HG03469 (cell line): ENCODE measurements at regions not wholly inside any gene's neighbourhood (a gene's known extent, or its start where the extent isn't known, plus 50 kb on each side); places are given as distances from the start of the nearest gene placed in this dataset.
"Not testable (repeated sequence)": the region's sequence is repeated elsewhere in the genome, so short reads cannot be mapped to it uniquely, and the experiment has no call there.

Source experiments
- ATAC-seq: cut with Tn5 transposase; IDR thresholded peaks from one replicate; pipeline ENCODE4 v1.9.1; 2021; ENCODE audit warnings: mild to moderate bottlenecking, moderate library complexity, moderate number of reproducible peaks; ENCODE audit not compliant: unreplicated experiment

DNA sequence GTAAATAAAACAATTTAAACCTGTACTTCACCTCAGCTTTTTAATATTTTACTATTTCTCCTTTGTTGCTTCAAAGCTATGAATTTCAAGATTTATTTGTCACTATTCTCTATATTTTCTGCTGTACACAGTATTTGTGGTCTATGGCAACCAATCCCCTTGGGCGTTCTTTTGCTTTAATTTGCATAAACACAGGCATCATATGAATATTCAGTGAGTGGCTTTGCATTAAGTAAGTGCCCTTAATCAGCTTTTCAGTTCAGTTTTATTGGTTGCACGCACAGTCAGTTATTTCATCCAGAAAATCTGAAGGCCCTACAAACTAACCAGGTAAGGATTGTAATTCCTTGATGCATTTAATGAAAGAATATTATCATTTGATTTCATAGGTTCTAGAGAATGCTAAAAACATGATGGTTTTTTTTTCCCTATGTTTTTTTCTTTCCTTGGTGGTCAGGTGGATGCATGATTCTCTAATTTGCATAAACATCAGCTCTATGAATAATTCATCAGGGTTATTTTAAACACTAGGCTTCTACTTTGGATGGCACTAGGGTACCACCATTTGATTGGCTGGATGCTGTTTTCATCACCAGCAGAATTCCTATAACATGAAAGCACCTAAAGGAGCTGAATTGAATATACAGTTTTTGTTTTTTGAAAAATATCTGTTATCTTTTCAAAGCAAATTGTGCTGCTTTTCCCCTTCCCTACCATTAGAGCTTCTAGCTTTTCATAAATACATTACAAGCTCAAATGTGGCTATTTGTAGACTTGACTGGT lies 249.2 kb upstream of the CCNH start:
- ATAC-seq = no peak

DNA sequence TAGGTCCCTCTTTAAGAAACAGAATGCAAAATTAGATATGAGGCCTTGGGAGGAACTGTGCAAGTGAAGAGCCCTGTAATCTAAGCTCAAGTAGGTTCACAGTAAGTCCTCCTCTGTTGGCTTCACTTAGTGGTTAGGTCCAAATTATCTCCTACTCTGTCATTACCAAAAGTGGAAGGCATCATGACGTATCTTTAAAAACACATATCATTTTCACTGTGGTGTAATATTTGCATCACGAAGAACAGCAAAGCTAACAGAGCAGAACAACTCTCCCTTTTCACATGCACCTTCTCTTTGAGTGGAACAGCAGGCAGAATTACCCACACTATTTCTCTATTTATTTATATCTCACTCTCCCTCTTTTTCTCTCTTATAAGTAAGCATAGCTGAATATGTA lies 240.5 kb upstream of the CCNH start:
- no peak for ATAC-seq

DNA sequence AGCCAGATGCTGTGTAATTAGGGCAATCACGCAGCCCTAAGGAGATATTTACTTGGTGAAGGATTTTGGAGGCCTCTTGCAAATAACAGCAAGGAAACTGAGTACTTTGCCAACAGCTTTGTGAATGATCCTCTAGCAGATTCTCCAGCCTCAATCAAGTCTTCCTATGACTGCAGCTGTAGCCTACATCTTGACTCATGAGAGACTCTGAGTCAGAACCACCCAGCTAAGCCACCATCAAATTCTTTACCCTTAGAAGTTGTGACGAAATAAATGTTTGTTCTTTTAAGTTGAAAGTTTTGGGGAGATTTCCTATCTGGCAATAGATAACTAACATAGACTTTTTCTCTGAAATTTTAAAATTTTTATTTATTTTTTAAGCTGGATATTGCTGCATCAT lies 237.6 kb upstream of the CCNH start:
- no peak for ATAC-seq

DNA sequence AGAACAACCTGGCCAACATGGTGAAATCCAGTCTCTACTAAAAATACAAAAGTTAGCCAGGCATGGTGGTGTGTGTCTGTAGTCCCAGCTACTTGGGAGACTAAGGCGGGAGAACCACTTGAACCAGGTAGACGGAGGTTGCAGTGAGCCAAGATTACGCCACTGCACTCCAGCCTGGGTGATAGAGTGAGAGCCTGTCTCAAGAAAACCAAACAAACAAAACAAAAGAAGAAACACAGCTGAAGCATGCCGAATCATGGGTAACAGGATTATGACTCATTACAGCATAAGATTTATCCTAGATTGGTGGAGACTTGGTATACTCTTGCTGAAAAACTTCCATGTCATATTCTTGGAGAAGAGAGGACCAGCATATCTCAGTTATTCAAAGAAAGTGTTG lies 236.7 kb upstream of the CCNH start:
- no peak for ATAC-seq

DNA sequence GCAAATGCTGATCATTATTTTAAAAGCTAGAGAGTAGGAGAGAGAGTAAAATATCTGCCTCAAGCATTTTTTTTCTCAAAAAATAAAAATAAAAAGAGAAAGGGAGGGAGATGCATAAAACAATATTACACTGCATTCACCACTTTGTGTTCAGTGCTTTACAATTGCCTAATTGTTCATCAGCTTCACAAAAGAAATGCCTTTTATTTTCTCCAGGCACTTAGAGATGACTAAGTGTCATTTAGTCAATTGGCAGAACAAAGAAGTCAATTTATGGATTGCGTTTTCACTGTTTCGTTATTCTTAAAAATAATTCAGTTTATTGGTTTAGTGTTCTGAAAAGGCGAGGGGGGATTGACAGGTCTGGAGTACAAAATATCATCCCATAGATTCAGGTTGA lies 232.5 kb upstream of the CCNH start:
- no peak for ATAC-seq

DNA sequence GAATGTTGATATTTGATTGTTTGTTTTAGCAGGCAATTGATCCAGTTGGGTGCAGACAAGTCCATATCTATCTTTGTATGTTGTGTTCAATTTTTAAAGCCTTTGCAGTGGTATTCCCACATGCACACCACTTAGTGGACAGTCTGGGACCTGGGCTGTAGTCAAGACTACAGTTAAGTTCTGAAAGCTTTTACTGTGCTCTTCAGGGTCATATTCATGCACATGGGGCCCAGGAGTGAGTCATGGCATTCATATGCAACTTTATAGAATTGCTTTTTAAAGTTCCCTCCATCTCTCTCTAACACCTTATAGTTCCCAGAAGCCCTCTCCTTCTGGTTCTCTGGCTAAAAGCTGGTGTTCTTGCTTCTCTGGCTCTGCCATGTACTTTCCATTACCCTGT lies 228.2 kb upstream of the CCNH start:
- no peak for ATAC-seq

DNA sequence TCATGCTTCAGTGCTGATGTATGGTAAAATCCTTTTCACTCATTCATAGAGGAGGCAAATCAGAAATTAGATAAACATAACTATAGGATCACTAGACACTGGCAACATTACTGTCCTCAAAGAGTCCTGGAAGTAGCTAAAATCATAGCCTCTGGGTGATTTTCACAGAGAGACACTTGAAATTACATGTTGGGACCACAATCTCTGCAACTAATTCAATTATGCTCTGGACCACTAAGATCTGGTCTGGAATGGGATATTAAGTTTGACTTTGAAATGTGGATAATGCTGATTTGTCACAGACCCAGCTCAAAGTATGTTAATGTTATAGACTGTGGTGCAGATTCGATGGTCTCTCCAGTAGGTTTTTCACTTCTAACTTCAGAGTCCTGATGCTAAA lies 214.6 kb upstream of the CCNH start:
- ATAC-seq = no peak

DNA sequence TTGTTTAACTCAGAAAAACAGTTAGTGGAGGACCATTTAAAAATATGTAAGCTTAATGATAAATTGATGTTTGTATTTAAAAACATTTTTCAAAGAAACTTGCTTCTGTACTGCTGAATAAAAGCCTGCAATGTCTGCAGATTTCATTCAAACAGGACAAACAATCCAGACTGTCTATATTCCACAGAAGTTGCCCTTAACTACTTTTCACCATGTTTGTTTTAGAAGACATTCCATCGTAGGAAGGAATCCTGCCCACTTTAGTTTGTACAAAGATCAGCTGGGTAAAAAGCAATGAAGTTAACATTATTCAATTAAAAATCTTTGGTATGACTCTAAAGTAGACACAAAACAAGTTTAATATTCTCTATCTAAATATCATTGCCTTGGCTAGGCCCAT lies 195.7 kb upstream of the CCNH start:
- no peak for ATAC-seq

DNA sequence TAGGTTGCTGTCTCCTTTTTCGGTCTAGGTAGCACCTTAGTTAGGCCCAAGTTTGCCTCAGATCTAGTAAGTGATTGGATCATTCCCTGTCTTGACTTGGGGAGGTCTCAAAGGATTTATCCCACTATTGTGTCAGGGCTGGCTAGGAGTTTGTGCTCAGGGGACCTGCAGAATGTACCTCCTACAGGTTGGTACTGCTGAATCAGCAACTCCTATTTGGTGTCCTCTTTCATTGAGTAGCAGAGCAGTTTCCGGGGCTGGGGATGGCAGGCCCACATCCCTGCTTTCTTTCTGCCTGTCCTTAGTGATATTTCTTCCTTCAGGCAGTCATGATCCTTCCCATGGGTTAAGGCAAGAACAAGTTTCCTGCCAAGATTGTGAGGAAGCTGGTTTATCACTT lies 192.9 kb upstream of the CCNH start:
- no peak for ATAC-seq

DNA sequence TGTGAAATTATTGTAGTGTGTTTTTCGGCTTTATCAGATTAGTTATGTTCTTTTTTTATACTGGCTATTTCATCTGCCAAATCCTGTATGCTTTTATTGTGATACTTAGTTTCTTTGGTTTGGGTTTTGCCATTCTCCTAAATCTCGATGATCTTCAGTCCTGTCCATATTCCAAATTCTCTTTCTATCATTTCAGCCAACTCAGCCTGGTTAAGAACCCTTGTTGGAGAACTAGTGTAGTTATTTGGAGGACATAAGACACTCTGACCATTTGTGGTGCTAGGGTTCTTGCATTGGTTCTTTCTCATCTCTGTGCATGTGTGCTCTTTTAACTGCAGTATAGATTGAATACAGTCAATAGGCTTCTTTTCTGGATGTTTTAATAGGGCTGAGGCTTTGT lies 187.0 kb upstream of the CCNH start:
- ATAC-seq = no peak

DNA sequence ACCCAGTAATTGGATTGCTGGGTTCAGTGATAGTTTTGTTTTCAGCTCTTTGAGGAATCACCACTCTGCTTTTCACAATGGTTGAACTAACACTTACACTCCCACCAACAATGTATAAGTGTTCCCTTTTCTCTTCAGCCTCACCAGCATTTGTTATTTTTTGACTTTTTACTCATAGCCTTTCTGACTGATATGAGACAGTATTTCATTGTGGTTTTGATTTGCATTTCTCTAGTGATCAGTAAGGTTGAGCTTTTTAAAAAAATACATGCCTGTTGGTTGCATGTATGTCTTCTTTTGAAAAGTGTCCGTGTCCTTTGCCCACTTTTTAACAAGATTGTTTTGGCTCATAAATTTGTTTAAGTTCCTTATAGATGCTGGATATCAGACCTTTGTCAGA lies 185.7 kb upstream of the CCNH start:
- ATAC-seq = no peak

DNA sequence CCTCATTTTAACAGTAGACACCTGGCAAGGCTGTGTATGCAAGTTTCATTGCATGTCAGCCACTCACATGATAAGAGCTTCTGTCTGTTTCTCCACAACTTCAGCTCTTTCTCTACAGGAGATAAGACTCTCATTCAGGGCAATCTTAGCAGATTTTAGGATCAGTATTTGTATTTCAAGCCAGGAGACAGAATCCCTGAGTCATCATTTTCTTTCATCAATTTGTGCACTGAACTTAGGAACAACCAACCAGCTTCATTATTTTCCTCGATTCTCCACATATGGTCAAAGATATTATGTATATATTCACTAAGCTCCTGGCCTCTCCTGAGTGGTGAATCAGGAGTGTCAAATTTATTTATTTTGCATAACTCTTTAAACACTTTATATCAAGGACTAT lies 181.8 kb upstream of the CCNH start:
- ATAC-seq = no peak

DNA sequence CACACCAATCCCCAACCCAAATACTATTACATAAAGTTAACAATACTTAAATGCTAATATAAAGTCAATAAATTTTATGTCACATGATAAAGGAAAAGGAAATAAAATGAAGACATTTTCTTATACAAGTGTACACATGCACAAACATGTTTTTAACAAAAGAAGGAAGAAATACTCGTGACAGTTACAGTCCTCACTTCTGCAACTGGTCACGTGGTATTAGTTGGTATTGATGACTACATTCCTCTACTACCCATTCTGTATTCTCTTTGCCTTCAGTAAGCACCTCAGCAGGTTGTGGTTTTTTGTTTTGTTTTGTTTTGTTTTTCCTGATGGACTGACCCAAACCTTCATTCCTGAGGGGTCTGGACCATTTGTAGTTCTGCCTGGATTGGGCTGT lies 176.9 kb upstream of the CCNH start:
- no peak for ATAC-seq

DNA sequence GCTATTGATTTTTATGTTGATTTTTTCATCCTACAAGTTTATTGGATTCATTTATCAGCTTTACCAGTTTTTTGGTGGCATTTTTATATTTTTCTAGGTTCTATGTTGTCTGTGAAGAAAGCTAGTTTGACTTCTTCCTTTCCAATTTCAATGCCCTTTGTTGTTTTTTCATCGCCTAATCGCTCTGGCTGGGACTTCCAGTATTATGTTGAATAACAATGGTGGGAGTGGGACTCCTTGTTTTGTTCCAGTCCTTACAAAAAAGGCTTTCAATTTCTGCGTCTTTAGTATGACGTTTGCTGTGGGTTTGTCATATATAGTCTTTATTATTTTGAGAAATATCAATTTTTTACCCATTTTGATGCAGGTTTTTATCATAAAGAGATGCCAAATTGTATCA lies 175.6 kb upstream of the CCNH start:
- ATAC-seq = no peak

DNA sequence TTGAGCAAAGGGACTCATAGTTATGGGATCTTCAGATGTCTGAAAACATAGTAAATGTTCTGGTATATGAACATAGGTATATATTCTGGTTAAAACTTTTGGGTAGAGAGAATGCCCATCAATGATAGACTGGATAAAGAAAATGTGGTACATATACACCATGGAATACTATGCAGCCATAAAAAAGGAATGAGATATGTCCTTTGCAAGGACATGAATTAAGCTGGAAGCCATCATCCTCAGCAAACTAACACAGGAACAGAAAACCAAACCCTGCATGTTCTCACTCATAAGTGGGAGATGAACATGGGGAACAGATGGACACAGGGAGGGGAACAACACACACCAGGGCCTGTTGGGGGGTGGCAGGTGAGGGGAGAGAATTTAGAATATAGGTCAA lies 171.0 kb upstream of the CCNH start:
- ATAC-seq = not testable (repeated sequence)

DNA sequence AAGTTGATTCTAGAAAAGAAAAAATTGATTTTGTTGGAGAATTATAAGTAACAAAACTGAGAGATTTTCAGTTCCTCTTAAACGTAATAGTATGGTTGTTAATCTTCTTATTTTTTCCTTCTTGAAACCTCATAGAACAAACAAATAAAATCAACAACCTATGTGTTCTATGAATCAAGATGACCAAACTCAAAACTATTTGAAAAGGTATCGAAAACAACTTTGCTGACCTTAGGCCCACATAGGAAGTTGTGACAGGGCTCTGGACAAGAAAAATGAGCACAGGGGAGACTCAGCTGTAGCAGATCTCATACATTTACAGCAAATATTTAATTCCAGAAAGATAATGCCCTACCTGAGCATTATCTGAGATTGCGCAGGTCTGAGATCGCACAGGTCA lies 169.4 kb upstream of the CCNH start:
- no peak for ATAC-seq

DNA sequence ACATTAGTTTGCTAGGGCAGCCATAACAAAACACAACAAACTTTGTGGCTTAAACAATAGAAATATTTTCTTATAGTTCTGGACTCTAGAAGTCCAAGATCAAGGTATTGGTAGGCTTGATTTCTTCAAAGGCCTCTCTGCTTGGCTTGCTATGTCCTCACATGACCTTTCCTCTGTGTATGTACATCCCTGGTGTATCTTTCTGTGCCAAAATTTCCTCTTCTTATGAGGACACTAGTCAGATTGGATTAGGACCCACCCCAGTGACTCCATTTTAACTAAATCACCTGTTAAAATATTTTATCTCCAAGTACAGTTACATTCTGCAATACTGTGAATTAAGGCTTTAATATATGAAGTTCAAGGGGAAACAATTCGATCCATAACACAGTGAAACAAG lies 168.9 kb upstream of the CCNH start:
- no peak for ATAC-seq

DNA sequence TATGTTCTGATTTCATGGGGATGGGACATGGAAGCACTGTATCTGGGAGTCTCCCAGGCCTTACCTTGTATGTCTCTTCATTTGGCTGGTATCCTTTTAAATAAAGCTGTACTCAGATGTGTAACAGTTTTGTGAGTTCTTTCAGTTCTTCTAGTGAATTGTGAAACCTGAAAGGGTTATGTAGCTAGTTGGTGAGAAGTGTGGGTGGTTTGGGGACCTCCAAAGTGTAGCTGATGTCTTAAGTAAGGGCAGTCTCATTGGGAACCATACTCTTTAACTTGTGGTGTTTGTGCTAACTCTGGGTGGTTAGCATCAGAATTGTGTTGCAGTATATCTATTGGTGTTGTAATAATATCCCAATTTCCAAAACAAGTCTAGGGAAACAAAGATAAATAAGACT lies 166.9 kb upstream of the CCNH start:
- no peak for ATAC-seq

DNA sequence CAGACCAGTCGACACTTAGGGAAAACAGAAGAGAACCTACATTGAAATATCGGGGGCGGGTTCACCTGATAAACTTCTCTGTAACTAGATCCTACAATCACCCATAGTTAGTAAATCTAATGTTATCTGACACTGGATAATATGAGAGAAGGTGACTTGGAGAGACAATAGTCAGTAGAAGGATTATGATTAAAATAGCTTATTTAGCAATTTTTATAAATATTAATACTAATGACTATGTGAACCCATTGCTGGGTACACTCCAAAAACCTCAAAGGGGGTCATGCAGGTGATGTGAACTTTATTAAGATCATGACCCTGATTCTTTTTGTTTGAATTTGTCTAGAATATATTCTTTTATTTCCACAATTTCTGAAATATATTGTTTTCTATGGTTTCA lies 164.1 kb upstream of the CCNH start:
- no peak for ATAC-seq

DNA sequence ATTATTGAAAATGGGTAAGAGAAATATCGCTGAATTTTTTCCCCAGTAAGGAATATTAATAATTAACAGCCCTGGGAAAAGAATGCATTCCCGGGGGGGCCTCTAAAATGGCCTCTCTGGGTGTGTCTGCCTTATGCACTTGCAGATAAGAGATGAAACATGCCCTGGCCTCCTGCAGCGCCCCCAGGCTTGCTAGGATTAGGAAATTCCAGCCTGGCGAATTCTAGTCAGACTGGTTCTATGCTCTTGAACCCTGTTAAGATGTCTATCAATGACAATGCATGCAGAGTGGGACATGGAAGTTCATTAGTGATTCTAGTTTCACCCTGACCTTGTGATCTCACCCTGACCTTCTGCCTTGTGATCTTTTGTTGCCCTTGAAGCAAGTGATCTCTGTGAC lies 163.6 kb upstream of the CCNH start:
- ATAC-seq = not testable (repeated sequence)

DNA sequence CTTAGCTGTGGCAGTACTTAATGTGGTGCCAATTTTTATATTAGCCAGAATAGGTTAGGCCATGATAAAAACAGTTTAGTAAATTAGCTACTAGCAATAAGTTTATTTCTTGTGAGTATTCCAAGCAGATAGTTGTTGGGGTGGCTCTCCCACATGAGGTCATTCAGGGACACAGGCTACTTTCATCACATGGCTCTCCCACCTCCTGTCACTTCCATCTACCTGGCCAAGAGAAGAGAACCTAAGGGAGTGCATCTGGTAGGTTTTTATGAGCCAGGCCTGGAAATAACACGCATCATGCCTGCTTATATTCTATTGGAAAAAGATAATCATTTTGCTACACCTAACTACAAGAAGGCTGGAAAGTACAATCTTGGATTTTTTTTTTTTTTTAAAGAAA lies 161.4 kb upstream of the CCNH start:
- no peak for ATAC-seq

DNA sequence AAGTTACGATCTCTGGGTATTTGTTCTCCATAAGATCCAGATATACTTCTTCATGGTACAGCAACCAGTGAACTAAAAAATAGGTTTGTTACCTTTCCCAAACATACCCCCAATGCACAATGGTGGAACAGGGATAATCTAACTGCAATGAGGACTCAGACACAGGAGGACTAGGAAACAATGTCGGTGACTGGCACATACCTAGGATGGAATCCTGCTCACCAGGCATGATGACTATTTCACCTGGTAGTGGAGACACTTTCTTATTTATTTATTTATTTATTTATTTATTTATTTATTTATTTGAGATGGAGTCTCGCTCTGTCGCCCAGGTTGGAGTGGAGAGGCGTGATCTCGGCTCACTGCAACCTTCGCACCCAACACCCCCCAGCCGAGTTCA lies 159.9 kb upstream of the CCNH start:
- ATAC-seq = no peak

DNA sequence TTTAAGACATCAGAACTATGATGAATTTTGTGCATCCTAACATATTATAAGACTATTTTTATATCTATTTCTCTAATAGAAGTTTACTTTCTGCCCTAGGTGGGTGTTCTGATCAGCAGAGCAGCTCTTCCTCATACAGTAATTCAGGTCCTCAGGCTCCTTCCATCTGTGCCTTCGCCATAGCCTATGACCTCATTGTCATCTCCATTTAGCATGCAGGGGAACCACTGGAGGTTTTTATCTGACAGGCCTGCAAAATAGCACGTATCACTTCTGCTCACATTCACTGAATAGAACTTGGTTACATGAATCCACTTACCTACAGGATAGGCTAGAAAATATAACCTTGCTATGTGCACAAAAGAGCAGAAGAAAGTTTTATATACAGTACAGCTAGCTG lies 159.4 kb upstream of the CCNH start:
- peak; percentile 42 for ATAC-seq
